SW480 (cell line): ENCODE measurements at regions not wholly inside any gene's neighbourhood (a gene's known extent, or its start where the extent isn't known, plus 50 kb on each side); places are given as distances from the start of the nearest gene placed in this dataset.

ENCODE experiments used
- DNase-seq: peaks from one replicate; pipeline ENCODE4 v3.0.0-alpha.2; 2016; ENCODE audit warnings: low spot score

GRCh38 chrX:88526385-88526784 is 220.6 kb upstream of the CPXCR1 start:
- no peak for DNase-seq

GRCh38 chrX:88558421-88558820 is 188.6 kb upstream of the CPXCR1 start:
- DNase-seq = no peak

GRCh38 chrX:88560673-88561330 is 186.2 kb upstream of the CPXCR1 start:
- DNase-seq = peak; percentile 43

GRCh38 chrX:88584283-88584682 is 162.7 kb upstream of the CPXCR1 start:
- DNase-seq = no peak

GRCh38 chrX:88586317-88586716 is 160.7 kb upstream of the CPXCR1 start:
- DNase-seq = no peak

- no peak for DNase-seq
These were observed 143.8 kb upstream of the CPXCR1 start for GRCh38 chrX:88603237-88603636.

GRCh38 chrX:88604433-88605221 is 142.4 kb upstream of the CPXCR1 start:
- no peak for DNase-seq

- no peak for DNase-seq
These were observed 141.8 kb upstream of the CPXCR1 start for GRCh38 chrX:88605222-88605583.

- DNase-seq = no peak
These were observed 134.1 kb upstream of the CPXCR1 start for GRCh38 chrX:88612870-88613329.

- peak; percentile 46 for DNase-seq
These were observed 133.7 kb upstream of the CPXCR1 start for GRCh38 chrX:88613338-88613737.

GRCh38 chrX:88621278-88621677 is 125.7 kb upstream of the CPXCR1 start:
- no peak for DNase-seq

GRCh38 chrX:88655460-88655859 is 91.6 kb upstream of the CPXCR1 start:
- no peak for DNase-seq

GRCh38 chrX:88660836-88661235 is 86.2 kb upstream of the CPXCR1 start:
- no peak for DNase-seq

GRCh38 chrX:88672261-88672660 is 74.8 kb upstream of the CPXCR1 start:
- DNase-seq = no peak
